ENCODE measurements at regions not wholly inside any gene's neighbourhood (a gene's known extent, or its start where the extent isn't known, plus 50 kb on each side); places are given as distances from the start of the nearest gene placed in this dataset.

DNA sequence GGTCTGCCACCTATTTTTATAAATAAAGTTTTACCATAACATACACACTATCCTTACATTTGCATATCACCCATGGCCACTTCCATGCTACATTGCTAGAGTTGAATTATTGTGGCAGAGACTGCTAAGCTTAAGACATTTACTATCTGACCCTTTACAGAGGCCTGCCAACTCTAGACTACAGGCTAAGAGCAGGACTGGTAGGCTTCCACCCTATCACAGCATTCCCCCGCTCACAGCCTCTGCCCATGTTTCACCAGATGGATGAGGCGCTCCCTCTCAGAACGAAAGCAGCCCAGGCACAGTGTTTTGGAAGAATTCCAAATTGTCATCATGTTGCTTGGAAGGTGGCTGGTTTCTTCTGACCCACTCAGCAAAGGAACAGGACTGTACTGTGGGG, 91.7 kb upstream of the SLC35G4 start:
- no peak for TF ChIP-seq SPI1 (IDR thresholded peaks at IDR 0.05; ENCODE audit: low read depth, low read length)
- TF ChIP-seq POLR2A (IDR thresholded peaks at IDR 0.05; ENCODE audit: low read depth, low read length): no peak
- TF ChIP-seq TAF1 (IDR thresholded peaks at IDR 0.05; ENCODE audit: low read depth, low read length): no peak
- no peak for TF ChIP-seq POLR2AphosphoS5 (IDR thresholded peaks at IDR 0.05; ENCODE audit: low read depth, low read length)
- TF ChIP-seq POU2F2 (IDR thresholded peaks at IDR 0.05; ENCODE audit: low read depth, low read length): no peak
- no peak for TF ChIP-seq PAX5 (IDR thresholded peaks at IDR 0.05; ENCODE audit: insufficient read depth, low read length, severe bottlenecking)

Measured in GM12891 (cell line).